ENCODE measurements at regions not wholly inside any gene's neighbourhood (a gene's known extent, or its start where the extent isn't known, plus 50 kb on each side); places are given as distances from the start of the nearest gene placed in this dataset.
"Not testable (repeated sequence)": the region's sequence is repeated elsewhere in the genome, so short reads cannot be mapped to it uniquely, and the experiment has no call there.

- DNase-seq, result no peak
Measured at GRCh38 chr16:88325087-88325750, 57.5 kb upstream of the ZNF469 start.

- DNase-seq, result no peak
Measured at GRCh38 chr16:88325976-88326375, 56.8 kb upstream of the ZNF469 start.

- no peak for DNase-seq
Measured at GRCh38 chr16:88326611-88327485, 55.9 kb upstream of the ZNF469 start.

- no peak for DNase-seq
Measured at GRCh38 chr16:88327561-88328312, 55.0 kb upstream of the ZNF469 start.

GRCh38 chr16:88328313-88328980, 54.3 kb upstream of the ZNF469 start:
- DNase-seq, result no peak

- no peak for DNase-seq
Measured at GRCh38 chr16:88329726-88330700, 52.7 kb upstream of the ZNF469 start.

GRCh38 chr16:88330971-88331890, 51.5 kb upstream of the ZNF469 start:
- DNase-seq, result no peak

- no peak for DNase-seq
Measured at GRCh38 chr16:88331989-88332920, 50.5 kb upstream of the ZNF469 start.

- not testable (repeated sequence) for DNase-seq
Measured at GRCh38 chr16:88332921-88333825, 49.6 kb upstream of the ZNF469 start.
